Right forelimb (tissue), 1 donor: ENCODE measurements at regions not wholly inside any gene's neighbourhood (a gene's known extent, or its start where the extent isn't known, plus 50 kb on each side); places are given as distances from the start of the nearest gene placed in this dataset.

Experiments used
- DNase-seq: peaks from one replicate; pipeline ENCODE4 v3.0.0-alpha.2; 2018

DNA sequence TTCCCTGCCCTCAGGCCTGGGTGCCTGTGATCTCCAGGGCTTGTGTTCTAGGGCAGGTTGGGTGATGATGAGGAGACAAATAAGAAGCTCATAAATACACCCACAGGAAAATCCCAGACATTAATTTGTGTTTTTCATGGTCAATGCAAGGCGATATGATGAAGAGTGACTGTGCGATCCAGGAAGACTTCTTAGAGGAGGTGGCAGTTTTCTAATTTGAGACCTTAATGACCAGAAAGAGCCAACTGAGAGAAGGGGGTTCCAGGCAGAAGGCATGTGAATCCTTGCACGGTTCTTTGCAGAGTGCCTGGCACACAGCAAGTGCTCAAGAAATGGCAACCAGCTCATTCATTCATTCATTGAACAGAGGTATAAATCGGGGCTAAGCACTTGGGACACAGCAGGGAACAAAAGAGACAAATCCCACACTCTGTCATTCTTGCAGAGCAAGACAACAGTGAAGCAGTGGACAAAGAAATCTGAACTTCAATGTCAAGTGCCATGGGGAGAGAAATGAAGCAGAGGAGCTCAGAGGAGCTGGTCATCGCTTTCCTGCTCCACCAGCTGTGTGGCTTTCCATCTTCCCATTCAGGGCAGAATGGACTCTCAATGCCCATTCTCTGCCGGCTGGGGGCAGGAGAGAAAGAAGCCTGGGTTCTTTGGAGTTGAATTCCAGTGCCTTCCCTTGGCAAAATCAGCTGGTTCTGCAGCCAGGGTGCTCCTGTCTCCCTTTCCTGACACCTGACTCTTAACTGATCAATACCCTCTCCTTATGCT is 128.3 kb downstream of the AACS start:
- no peak for DNase-seq

- no peak for DNase-seq
Measured at GRCh38 chr12:125194163-125194773, 129.0 kb downstream of the AACS start.

- DNase-seq, result no peak
Measured at GRCh38 chr12:125194987-125195386, 129.8 kb downstream of the AACS start.

DNA sequence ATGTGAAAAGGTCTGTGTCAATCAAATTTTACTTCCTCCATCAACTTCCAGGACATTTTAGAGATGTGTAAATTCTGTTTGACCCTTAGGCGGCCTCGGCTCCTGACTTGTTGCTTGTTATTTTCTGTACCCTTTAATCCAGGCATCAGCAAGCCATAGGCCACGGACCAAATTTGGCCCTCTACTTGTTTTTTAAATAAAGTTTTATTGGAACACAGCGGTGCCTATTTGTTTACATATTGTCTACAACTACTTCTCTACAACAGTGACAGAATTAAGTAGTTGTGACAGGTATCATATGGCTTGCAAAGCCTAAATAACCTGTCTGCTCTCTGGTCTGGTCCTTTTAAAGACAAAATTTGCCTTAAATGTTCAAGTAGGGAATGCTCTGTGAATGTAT is 132.1 kb downstream of the AACS start:
- no peak for DNase-seq

- DNase-seq, result no peak
Measured at GRCh38 chr12:125198652-125199051, 133.4 kb downstream of the AACS start.

- DNase-seq, result no peak
Measured at GRCh38 chr12:125201090-125201489, 135.9 kb downstream of the AACS start.

DNA sequence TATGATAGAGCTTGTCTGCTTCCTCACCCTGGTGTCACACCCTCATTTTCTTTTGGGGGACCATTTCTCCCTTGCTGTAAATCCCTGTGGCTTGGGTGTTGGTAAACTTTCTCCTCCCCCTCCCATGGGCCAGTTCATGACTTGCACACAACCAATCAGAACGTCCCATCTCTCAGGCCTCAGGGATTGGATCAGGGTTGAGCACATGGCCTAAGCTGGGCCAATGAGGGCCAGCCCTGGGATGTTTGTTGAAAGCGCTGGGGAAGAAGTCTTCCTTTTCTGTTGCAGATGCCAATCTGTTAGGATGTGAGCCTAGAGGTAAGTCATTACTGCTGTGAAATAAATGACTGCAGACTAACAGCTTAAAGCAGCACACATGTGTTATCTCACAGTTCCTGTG is 136.7 kb downstream of the AACS start:
- no peak for DNase-seq

DNA sequence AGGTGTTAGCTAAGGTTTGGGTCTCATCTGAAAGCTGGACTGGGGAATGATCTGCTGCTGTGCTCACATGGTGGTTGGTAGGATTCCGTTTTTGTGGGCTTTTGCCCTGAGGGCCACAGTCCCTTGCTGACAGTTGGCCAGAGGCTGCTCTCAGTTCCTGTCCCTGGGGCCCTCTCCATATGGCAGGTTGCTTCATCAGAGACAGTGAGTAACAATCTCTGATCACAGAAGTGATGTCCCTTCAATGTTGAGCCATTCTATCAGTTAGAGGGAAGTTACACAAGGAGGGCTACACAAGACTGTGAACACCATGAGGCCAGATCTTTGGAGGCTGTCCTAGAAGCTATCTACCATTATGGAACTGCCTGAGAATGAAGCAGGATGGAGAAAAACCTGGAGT is 137.2 kb downstream of the AACS start:
- DNase-seq, result no peak

DNA sequence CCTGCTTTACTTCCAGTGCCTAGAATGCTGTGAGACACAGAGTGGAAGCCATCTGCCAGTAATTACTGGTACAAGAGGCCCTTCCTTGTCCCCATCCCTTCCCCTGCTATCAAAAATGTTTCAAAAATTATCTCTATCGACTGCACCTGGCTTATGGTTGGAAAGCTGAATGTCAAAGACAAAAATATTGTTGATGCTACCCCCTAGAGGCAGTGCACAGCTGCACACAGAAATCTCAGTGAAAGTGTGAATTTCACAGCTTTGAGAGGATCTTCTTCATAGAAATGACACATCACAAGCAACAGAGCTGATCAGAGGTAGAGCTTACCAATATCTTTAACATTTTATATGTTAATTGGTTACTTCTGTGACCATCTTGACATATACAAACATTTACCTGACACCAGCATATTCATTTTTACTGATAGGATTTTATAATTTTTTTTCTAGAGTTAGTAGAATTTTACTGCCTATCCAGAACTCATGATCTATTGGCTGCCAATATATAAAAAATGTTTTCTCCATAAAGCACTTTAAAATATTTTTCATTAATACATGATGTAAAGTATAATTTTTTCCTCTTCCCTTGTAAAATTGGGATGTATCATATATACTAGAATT is 138.0 kb downstream of the AACS start:
- no peak for DNase-seq

GRCh38 chr12:125205386-125205785 is 140.2 kb downstream of the AACS start:
- DNase-seq, result no peak

DNA sequence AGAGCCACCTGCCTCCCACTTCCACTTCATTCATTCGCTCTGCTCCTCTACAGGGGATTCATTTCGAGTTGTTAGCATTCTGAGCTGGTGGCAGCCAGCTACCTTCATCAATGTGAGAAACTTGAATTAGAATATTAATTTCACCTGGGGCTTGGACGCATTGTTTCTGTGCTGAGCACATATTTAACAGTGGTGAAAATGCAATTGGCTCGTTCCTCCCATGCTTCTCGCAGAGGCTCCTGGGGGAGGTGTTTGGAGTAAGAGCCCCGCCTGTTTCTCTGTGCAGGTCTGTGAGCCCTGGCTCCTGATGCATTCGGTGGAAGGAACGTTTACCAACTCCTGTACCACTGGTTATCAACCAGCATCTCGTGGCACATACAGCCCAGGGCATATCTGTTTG is 141.5 kb downstream of the AACS start:
- DNase-seq, result no peak

DNA sequence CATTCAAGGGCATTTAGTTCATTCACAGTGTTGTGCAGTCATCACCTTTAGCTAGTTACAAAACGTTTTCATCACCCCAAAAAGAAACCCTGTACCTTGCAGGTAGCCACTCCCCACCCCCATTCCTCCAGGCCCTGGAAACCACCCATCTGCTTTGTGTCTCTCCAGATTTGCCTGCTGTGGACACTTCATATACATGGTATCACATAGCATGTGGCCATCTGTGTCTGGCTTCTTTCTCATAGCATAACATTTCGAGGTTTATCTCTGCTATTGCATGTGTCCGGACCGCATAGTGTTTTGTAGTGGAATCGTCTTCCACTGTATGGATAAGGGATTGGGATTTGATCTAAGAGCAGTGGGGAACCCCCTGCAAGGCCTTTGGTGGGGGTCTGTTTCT is 143.1 kb downstream of the AACS start:
- no peak for DNase-seq

DNA sequence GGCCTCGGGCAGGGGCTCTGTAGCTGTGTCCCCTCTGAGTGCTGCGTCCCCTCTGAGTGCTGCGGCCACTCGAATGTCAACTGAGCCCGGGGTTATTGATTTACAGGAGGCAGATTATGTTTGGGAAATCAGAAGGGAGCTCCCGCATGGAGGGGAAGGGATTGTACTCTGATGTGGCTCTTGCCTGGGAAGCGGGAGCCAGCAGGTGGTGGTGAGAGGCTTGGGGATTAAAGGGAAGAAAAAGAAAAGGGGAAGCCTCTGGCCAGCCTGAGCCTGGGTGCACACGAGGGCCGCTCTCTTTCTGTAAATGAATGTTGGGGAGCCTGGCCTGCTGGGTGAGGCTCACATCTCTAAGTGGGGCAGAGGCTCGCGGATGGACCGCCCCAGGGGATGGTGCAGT is 143.7 kb downstream of the AACS start:
- no peak for DNase-seq

GRCh38 chr12:125210104-125210755 is 145.0 kb downstream of the AACS start:
- no peak for DNase-seq

DNA sequence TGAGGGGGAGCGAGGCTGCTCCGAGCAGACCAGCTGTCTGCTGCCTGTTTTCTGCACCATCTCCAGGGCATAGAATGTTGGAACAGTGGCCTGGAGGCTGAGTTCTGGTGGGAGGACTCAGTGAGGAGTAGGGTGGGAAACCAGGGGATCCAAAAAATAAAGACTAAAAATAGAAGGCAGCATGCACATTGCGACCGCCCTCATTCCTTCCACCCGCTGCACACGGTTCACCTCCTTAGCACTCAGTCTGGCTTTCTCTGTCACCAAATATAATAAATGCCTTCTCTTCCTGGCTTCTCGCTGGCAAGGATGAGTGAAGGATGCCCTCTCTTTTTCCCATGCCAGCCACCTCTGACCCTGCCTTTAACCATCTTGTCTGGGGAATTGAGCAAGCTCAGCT is 146.2 kb downstream of the AACS start:
- DNase-seq, result no peak

- no peak for DNase-seq
Measured at GRCh38 chr12:125214289-125214688, 149.1 kb downstream of the AACS start.

DNA sequence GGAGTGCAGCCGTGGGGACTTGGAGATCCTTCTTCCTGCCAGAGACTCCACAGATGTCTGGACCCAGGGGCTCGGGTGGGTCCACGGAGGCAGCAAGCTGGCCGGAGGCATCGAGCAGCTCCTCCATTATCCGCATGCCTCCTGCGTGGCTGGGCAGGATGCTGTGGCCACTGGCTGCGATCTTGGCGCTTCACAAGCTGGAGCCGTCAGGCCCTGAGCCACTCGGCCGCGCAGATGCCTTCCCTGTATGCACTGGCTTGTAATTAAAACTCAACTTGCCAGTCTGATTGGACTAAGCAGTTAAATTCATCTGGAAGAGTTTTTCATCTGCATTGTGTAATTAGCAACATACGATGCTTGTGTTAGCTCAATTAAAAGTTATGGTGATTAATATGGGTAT is 151.5 kb downstream of the AACS start:
- no peak for DNase-seq

DNA sequence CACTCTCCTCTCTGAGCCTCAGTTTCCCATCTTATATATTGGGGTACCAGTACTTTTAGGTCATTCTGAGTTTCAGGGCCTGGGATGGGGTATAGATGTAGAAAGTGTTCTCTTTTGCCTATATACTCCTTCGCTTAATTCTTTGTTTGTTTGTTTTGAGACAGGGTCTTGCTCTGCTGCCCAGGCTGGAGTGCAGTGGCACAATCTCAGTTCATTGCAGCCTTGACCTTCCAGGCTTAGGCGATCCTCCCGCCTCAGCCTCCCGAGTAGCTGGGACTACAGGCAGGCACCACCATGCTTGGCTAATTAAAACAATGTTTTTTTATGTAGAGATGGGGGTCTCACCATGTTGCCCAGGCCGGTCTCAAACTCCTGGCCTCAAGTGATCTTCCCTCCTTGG is 152.1 kb downstream of the AACS start:
- DNase-seq, result no peak

GRCh38 chr12:125218952-125219351 is 153.7 kb downstream of the AACS start:
- DNase-seq, result no peak

DNA sequence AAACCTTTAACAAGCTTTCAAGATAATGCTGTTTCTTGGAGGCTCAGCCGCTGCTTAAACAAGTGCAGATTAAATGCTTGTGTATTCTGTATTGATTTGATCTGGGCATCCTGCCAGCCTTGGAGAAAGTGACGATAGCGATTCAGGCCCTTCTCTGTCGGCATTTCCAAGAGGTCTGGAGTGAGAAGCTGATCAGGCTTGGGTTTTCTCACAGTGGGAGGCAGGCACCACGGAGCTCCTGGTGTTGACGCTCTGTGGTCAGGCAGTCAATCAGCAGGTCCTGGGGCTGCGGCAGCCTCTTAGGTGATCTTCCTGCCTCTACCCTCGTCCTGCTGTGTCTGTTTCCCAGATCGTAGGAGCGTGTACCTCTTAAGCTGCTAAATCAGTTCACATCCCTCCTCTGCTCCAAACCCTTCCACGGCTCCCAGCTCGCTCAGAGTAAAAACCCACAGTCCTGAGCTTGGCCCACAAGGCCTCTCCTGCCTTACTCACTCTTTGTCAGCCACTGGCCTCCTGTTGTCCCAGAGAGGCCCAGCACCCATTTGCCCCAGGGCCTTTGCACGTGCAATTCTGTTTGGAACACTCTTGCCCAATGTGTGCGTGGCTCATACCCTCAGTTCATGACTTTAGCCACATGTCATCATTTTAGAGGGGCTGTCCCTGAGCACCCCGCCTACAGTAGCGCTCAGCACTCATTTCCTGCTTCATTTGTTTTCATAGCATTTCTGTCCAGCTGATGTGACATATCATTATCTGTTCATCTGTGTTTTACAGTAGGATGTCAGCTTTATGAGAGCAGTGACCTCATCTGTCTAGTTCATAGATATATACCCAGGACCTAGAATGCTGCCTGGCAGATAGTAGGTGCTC is 155.4 kb downstream of the AACS start:
- DNase-seq, result no peak

GRCh38 chr12:125221602-125222001 is 156.4 kb downstream of the AACS start:
- no peak for DNase-seq

DNA sequence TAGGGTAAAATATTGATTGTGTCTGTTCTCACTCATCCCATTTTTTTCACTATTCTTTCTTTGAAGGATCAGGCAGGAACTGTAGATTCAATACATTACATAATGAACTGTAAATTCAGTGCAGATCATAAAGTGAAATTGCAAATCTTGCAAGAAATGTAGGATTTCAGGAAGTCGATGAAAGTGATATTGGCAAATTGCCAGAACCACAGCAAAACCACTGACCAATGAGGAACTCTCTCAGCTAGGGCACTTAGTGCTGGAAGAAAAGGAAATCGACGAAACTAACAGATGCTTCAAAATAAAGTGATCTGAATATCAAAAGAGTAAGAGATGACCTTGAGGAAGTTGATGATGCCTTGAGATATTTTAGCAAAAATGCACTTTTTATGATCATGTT is 157.6 kb downstream of the AACS start:
- no peak for DNase-seq

GRCh38 chr12:125225641-125226040 is 160.4 kb downstream of the AACS start:
- DNase-seq, result no peak
